ENCODE measurements at regions not wholly inside any gene's neighbourhood (a gene's known extent, or its start where the extent isn't known, plus 50 kb on each side); places are given as distances from the start of the nearest gene placed in this dataset.

DNA sequence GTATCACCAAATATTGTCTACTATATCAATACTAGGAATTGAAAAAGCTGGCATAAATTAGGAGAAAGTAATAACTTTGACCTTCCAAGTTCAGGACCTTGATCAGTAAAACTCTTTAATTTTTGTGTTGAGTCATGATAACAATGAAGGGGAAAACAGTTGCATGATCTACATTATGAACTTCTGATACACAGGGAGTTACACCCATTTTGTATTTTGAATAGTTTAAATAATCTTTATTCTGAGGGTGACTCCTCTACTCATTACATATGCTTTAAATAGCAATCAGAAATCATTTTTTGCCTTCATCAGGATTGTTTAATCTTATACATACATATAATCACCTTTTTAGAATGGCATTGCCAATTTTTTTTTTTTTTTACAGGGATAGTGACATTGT lies 492.5 kb downstream of the NAV3 start:
- TF ChIP-seq EZH2 (IDR thresholded peaks at IDR 0.05; ENCODE audit: borderline replicate concordance), result no peak
- TF ChIP-seq, protein P1, sequence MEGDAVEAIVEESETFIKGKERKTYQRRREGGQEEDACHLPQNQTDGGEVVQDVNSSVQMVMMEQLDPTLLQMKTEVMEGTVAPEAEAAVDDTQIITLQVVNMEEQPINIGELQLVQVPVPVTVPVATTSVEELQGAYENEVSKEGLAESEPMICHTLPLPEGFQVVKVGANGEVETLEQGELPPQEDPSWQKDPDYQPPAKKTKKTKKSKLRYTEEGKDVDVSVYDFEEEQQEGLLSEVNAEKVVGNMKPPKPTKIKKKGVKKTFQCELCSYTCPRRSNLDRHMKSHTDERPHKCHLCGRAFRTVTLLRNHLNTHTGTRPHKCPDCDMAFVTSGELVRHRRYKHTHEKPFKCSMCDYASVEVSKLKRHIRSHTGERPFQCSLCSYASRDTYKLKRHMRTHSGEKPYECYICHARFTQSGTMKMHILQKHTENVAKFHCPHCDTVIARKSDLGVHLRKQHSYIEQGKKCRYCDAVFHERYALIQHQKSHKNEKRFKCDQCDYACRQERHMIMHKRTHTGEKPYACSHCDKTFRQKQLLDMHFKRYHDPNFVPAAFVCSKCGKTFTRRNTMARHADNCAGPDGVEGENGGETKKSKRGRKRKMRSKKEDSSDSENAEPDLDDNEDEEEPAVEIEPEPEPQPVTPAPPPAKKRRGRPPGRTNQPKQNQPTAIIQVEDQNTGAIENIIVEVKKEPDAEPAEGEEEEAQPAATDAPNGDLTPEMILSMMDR (IDR thresholded peaks at IDR 0.05; ENCODE audit: poor library complexity), result no peak

Measured in hepatocyte (in vitro differentiated cells).